Hepatocyte (in vitro differentiated cells): ENCODE measurements at regions not wholly inside any gene's neighbourhood (a gene's known extent, or its start where the extent isn't known, plus 50 kb on each side); places are given as distances from the start of the nearest gene placed in this dataset.

Experiments used
- CTCF ChIP-seq: fragments of 200-600 bp; sonication (generic); IDR thresholded peaks from 2 replicates; pipeline ENCODE4 v1.5.1; 2016; ENCODE audit warnings: antibody characterized with exemption, mild to moderate bottlenecking; ENCODE audit not compliant: poor library complexity
- EZH2 ChIP-seq: fragments of 200-600 bp; sonication (generic); IDR thresholded peaks from 2 replicates; pipeline ENCODE4 v1.6.1; 2016; ENCODE audit warnings: antibody characterized with exemption, mild to moderate bottlenecking, borderline replicate concordance

DNA sequence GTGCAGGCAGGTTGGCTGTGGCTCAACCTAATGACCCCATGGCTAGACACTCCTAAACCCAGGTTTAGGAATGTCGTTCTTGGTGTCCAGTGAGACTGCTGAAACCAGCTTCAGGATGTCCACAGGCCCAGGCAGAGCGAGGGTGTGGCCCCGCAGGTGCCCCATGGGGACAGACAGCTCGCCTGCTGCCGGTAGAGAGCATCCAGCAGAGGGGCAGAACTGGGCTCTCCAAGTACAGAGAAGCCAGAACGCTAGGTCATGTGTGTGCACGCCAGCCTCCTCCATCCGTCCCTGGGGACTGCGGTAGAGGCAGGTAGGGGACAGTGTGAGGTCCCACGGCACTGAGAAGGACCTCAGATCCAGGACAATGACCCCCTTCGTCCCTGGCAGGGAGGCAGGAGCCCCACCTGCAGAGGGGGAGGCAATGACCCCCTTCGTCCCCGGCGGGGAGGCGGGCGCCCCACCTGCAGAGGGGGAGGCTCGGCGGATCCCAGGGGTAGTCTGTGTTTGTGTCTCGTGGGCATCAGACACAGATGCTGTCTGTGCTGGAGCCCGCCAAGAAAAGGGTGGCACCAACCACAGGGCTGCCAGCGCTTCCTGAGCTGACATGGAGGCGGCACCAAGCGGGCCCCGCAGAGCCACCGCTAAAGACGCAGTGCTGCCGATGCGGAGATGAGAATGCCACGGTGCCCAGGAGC, 118.4 kb downstream of the FAM53A start:
- no peak for TF ChIP-seq CTCF
- TF ChIP-seq EZH2 = no peak
